Activated gamma-delta T cell treated with Interleukin-2 at 50 U/mL for 16 hours (primary cell): ENCODE measurements at regions not wholly inside any gene's neighbourhood (a gene's known extent, or its start where the extent isn't known, plus 50 kb on each side); places are given as distances from the start of the nearest gene placed in this dataset.
"Not testable (repeated sequence)": the region's sequence is repeated elsewhere in the genome, so short reads cannot be mapped to it uniquely, and the experiment has no call there.

ENCODE experiments used
- DNase-seq: peaks from one replicate; pipeline ENCODE4 v3.0.0-alpha.2; 2020

GRCh38 chr1:5620418-5620817, 371.8 kb downstream of the NPHP4 start:
- DNase-seq, result no peak

- DNase-seq, result no peak
Measured at GRCh38 chr1:5619469-5619868, 372.8 kb downstream of the NPHP4 start.

GRCh38 chr1:5617546-5617945, 374.7 kb downstream of the NPHP4 start:
- DNase-seq, result no peak

GRCh38 chr1:5617179-5617520, 375.1 kb downstream of the NPHP4 start:
- no peak for DNase-seq

GRCh38 chr1:5616366-5617178, 375.7 kb downstream of the NPHP4 start:
- DNase-seq, result no peak

- no peak for DNase-seq
Measured at GRCh38 chr1:5615076-5615475, 377.1 kb downstream of the NPHP4 start.

GRCh38 chr1:5613900-5614299, 378.3 kb downstream of the NPHP4 start:
- DNase-seq, result no peak

- DNase-seq, result no peak
Measured at GRCh38 chr1:5611851-5612250, 380.4 kb downstream of the NPHP4 start.

- DNase-seq, result no peak
Measured at GRCh38 chr1:5611431-5611830, 380.8 kb downstream of the NPHP4 start.

GRCh38 chr1:5610432-5610831, 381.8 kb downstream of the NPHP4 start:
- DNase-seq, result no peak

GRCh38 chr1:5603353-5604104, 388.7 kb downstream of the NPHP4 start:
- DNase-seq, result no peak

- not testable (repeated sequence) for DNase-seq
Measured at GRCh38 chr1:5602718-5603117, 389.5 kb downstream of the NPHP4 start.

GRCh38 chr1:5601516-5601915, 390.7 kb downstream of the NPHP4 start:
- no peak for DNase-seq

- DNase-seq, result no peak
Measured at GRCh38 chr1:5599541-5599940, 392.7 kb downstream of the NPHP4 start.

- DNase-seq, result no peak
Measured at GRCh38 chr1:5598824-5599395, 393.3 kb downstream of the NPHP4 start.

GRCh38 chr1:5597991-5598823, 394.0 kb downstream of the NPHP4 start:
- no peak for DNase-seq

- no peak for DNase-seq
Measured at GRCh38 chr1:5597171-5597850, 394.9 kb downstream of the NPHP4 start.

- no peak for DNase-seq
Measured at GRCh38 chr1:5596651-5597050, 395.6 kb downstream of the NPHP4 start.

GRCh38 chr1:5595531-5596170, 396.6 kb downstream of the NPHP4 start:
- no peak for DNase-seq

GRCh38 chr1:5594056-5594956, 397.9 kb downstream of the NPHP4 start:
- DNase-seq, result no peak

GRCh38 chr1:5590717-5591116, 401.5 kb downstream of the NPHP4 start:
- DNase-seq, result no peak
